NOMO-1 (cell line): ENCODE measurements at regions not wholly inside any gene's neighbourhood (a gene's known extent, or its start where the extent isn't known, plus 50 kb on each side); places are given as distances from the start of the nearest gene placed in this dataset.

Source experiments
- DNase-seq, 2 experiments: peaks; one replicate each; lab custom pipeline; 2025; ENCODE audit not compliant: unreplicated experiment in 2 of 2; lab: John Stamatoyannopoulos, UW

- no peak for DNase-seq
Measured at GRCh38 chr13:68697551-68697950, 1410.1 kb upstream of the ATXN8OS start.

- DNase-seq, result no peak
Measured at GRCh38 chr13:68696907-68697306, 1410.7 kb upstream of the ATXN8OS start.

DNA sequence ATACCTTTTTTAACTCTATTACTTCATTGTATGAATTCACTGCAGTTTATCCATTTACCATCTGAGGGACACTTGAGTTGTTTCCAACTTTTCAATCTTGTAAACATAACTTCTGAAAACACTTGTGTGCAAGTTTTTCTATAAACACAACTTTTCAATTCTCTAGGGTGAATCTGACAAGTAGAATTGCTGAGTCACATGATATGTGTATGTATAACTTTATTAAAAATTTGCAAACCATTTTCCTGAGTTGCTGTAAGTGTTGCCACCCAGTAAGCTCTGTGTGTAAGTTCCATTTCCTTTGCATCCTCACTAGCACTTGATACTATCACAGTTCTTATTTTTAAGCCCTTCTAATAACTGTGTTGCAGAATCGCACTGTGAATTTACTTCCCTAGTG is 1415.6 kb upstream of the ATXN8OS start:
- no peak for DNase-seq

- DNase-seq, result no peak
Measured at GRCh38 chr13:68690567-68690966, 1417.1 kb upstream of the ATXN8OS start.

DNA sequence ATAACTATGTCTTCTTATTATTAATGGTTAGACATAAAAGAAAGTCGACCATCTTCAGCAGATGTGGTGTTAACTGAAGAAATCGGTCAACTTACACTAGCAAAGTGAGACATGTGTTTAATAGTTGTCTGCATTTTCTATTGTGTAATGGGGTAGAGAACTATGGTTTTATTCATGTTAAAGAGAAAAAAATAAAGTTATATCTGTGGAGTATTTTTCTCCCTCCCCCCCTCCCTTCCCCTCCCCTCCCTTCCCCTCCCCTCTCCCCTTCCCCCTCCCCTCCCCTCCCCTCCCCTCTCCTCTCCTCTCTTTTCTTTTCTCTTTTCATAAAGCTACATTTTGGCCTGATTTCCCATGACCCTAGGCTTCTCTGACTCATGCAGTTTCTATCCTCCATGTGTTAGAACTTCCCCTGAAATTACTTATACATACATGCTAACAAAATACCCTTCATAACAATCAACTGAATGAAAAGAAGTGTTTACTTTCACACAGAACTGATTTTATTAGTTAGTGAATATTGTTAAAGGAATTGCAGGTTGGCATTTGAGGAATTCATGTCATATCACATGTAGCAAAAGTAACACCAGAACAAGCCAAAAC is 1431.0 kb upstream of the ATXN8OS start:
- DNase-seq, result no peak

DNA sequence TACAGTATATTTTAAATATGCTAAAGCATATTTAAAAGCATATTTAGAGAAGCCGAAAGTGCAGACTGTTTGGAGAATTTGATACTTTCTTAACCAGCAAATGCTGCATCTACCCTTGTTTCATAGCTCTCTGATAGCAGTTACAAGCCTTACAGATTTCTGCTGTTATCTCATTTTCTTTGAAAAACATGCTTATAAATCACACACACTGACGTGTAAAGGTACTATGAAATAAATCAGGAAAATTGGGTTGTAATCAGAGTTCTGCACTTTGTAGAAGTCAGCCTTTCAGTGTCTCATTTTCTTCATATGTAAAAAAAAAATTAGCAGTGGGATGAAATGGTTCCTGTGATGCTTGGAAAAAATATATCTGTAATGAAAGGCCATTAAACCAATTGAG is 1432.4 kb upstream of the ATXN8OS start:
- DNase-seq, result no peak

GRCh38 chr13:68667863-68668262 is 1437.7 kb upstream of the PCDH9 start:
- no peak for DNase-seq

DNA sequence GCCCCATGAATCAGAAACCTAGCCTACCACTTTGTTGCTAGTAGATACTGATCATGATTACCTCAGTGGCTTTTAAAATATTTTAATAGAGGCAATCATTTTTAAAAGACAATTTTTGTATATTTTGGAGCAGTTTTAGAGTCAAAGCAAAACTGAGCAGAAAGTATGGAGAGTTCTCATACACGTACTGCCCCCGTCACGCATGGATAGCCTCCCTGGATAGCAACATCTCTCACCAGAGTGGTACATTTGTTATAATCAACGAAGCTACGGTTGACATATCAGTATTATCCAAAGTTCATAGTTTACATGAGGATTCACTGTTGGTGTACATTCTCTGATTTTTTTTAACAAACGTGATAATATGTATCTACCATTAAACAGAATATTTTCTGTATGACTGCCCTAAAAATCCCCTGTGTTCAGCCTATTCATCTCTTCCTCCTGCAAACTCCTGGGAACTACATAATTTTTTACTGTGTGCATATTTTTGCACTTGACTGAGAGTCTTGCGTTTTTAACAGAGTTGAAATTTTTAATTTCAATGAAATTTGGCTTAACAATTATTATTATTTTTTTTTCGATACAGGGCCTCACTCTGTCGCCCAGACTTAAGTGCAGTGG is 1436.8 kb upstream of the PCDH9 start:
- no peak for DNase-seq

DNA sequence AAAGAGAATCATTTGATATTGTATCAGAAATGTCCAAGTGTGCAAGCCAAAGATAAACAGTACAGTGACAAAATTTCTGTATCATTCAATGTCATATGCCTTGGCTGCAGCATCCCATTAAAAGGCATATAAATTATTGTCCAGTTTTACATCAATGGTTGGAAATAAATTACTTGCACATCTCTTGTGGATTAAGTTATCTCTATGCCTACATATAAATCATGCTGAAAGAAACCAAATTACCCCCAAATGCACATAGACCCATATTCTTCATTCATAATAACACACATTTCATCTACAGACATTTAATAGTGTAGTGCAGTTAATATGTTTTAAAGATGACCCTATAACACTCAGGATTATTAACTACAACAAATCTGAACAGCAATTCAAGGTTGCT is 1415.7 kb upstream of the PCDH9 start:
- no peak for DNase-seq

- no peak for DNase-seq
Measured at GRCh38 chr13:68644611-68645010, 1414.5 kb upstream of the PCDH9 start.

DNA sequence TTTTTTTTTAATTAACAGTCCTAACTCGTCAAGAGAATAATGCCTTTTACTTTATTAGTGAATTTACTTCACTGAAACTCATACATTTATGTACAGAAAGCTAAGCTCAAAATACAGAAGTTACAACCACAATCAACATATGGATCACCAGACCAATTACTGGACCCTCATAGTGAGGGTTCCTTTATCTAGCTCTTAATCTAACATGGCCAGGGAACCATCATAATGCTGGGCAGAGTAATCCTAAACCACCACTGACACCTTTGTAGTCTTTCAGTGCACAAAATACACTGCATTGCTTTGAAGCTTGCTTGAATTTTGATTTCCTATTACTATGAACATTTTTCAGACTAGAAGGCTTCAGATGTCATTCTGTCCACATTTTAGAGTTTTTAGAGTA is 1406.6 kb upstream of the PCDH9 start:
- DNase-seq, result no peak

DNA sequence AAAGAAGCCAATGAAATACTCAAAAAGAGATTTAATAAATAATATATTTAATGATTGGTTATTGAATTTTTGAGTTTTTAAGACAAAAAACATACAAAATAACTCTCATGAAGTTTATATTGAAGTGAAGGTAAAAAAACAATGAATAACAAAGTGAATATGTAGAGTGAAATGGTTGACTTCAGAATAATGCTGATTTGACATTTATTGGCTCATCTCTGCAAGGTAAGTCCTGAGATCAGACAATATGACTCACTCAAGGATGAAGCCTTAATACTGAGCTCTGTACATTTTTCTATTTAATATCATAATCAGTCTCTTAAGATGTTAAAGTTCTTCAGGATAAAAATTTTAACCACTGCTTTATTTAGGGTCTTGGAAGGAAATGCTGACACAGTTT is 1398.9 kb upstream of the PCDH9 start:
- no peak for DNase-seq

GRCh38 chr13:68627379-68627778 is 1397.2 kb upstream of the PCDH9 start:
- no peak for DNase-seq

DNA sequence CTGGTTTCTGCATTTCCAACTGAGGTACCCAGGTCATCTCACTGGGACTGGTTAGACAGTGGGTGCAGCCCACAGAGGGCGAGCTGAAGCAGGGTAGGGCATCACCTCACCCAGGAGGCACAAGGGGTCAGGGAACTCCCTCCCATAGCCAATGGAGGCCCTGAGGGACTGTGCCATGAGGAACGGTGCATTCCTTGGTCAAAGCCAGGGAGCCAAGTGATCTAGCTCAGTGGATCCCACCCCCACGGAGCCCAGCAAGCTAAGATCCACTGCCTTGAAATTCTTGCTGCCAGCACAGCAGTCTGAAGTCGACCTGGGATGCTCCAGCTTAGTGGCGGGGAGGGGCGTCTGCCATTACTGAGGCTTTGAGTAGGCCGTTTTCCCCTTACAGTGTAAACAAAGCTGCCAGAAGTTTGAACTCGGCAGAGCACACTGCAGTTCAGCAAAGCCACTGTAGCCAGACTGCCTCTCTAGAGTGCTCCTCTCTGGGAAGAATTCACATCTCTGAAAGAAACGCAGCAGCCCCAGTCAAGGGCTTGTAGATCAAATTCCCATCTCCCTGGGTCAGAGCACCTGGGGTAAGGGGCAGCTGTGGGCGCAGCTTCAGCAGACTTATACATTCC is 1386.6 kb upstream of the PCDH9 start:
- DNase-seq, result no peak

- DNase-seq, result no peak
Measured at GRCh38 chr13:68609661-68610060, 1379.5 kb upstream of the PCDH9 start.

DNA sequence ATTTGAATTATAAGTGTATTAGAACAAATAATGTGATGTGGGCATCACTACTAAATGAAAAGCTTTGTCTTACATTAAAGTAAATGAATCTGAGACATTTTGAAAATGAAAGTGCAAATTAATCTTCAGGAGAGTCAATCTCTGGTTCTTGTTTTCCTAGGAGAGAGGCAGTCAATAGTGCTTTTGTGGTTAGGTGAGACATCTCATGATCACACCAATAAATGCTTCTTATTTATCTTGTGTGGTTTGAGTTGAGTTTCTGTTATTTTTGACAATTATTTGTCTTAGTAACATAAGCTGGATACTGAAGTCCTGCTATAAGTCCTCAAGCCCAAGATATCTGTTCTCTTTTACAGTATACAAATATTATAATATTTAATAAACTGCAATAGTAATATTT is 1378.0 kb upstream of the PCDH9 start:
- no peak for DNase-seq

- DNase-seq, result no peak
Measured at GRCh38 chr13:68597641-68598040, 1367.5 kb upstream of the PCDH9 start.

- DNase-seq, result peak; percentile 13 to 72
Measured at GRCh38 chr13:68588623-68589022, 1358.5 kb upstream of the PCDH9 start.

DNA sequence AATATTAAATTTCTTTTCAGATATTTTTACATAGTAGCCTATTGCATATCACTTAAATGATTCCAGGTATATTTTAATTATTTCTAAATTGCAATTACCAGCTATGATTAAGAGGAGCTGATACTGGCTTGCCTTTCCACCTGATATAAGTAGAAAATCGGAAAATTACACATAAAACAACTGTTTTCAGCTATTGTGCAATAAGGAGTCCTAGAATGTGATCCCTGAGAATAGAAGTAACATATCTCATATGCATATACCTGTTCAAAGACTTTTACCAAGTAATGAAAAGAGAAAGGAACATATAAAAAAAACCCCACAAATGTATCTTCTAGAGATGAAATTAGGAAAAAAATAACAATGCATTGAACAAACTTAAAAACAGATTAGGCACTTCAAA is 1354.6 kb upstream of the PCDH9 start:
- DNase-seq, result no peak

DNA sequence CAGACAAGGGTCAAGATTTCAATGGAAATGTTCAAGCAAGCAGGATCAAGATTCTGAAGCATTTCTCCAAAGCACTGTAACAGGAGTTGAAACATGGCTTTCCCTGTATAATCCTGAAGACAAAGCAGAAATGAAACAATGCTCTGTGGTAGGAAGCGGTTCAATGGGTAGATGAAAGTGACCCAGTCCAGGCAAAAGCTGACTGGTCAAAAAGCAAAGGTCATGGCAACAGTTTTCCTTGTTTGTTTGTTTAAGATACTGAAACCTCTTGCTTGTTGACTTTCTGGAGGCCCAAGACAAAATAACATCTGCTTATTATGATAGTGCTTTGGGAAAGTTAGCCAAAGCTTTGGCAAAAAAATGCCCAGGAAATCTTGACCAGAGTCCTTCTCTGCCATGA is 1343.9 kb upstream of the PCDH9 start:
- DNase-seq, result no peak

- DNase-seq, result no peak
Measured at GRCh38 chr13:68551701-68552522, 1321.8 kb upstream of the PCDH9 start.

DNA sequence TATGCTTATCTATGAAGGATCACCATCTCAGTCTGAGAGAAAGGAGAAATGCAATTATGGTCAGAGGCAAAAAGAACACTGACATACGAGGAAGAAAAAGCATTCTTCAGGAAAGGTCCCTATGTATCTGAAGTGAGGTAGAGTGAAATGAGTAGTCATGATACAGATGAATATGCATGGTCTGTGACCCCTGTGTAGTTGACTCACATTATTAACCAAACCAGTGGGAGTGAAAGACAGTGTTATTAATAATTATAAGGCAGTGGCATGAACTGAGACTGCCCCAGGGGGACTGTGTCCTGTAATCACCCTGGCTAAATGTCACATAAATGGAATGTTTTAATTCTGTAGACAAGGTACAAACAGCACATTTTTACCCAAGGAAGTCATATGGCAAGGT is 1320.2 kb upstream of the PCDH9 start:
- DNase-seq, result no peak
